HEK293T (cell line): ENCODE measurements at regions not wholly inside any gene's neighbourhood (a gene's known extent, or its start where the extent isn't known, plus 50 kb on each side); places are given as distances from the start of the nearest gene placed in this dataset.

ENCODE experiments used
- ARNT ChIP-seq: fragments of 450-650 bp; IDR thresholded peaks from 2 replicates; pipeline ENCODE4 v1.6.1; 2017; ENCODE audit warnings: mild to moderate bottlenecking
- BHLHE40 ChIP-seq: fragments of 450-650 bp; IDR thresholded peaks from 2 replicates; pipeline ENCODE4 v1.6.1; 2016; ENCODE audit warnings: mild to moderate bottlenecking, moderate library complexity, borderline replicate concordance
- ELF4 ChIP-seq: fragments of 450-650 bp; IDR thresholded peaks from 2 replicates; pipeline ENCODE4 v1.6.1; 2017; ENCODE audit warnings: antibody characterized with exemption
- FOXA1 ChIP-seq: fragments of 450-650 bp; IDR thresholded peaks from 2 replicates; pipeline ENCODE4 v1.6.1; 2016; ENCODE audit warnings: mild to moderate bottlenecking
- FOXM1 ChIP-seq: fragments of 450-650 bp; IDR thresholded peaks from 2 replicates; pipeline ENCODE4 v1.6.1; 2017; ENCODE audit warnings: mild to moderate bottlenecking, borderline replicate concordance
- HDGF ChIP-seq: fragments of 450-650 bp; IDR thresholded peaks from 2 replicates; pipeline ENCODE4 v1.6.1; 2017; ENCODE audit warnings: antibody characterized with exemption, borderline replicate concordance
- L3MBTL2 ChIP-seq: fragments of 450-650 bp; conservative IDR thresholded peaks from 2 replicates; pipeline ENCODE4 v1.6.1; 2016; ENCODE audit warnings: mild to moderate bottlenecking
- NFRKB ChIP-seq: fragments of 450-650 bp; IDR thresholded peaks from 2 replicates; pipeline ENCODE4 v1.6.1; 2016; ENCODE audit warnings: mild to moderate bottlenecking, moderate library complexity
- PKNOX1 ChIP-seq: fragments of 450-650 bp; IDR thresholded peaks from 2 replicates; pipeline ENCODE4 v1.6.1; 2016
- SP1 ChIP-seq: fragments of 450-650 bp; IDR thresholded peaks from 2 replicates; pipeline ENCODE4 v1.6.1; 2017
- SUZ12 ChIP-seq: fragments of 450-650 bp; IDR thresholded peaks from 2 replicates; pipeline ENCODE4 v1.6.1; 2016; ENCODE audit warnings: mild to moderate bottlenecking
- TARDBP ChIP-seq: fragments of 450-650 bp; IDR thresholded peaks from 2 replicates; pipeline ENCODE4 v1.6.1; 2016
- ZNF384 ChIP-seq: fragments of 450-650 bp; IDR thresholded peaks from 2 replicates; pipeline ENCODE4 v1.6.1; 2016

- TF ChIP-seq SP1 = no peak
- TF ChIP-seq ZNF384 = no peak
- TF ChIP-seq BHLHE40 = no peak
- no peak for TF ChIP-seq FOXA1
- TF ChIP-seq ELF4 = no peak
- no peak for TF ChIP-seq HDGF
- TF ChIP-seq ARNT = no peak
- TF ChIP-seq FOXM1 = no peak
- no peak for TF ChIP-seq SUZ12
- TF ChIP-seq TARDBP = no peak
- TF ChIP-seq PKNOX1 = no peak
- no peak for TF ChIP-seq NFRKB
- TF ChIP-seq L3MBTL2 = no peak
Measured at GRCh38 chr10:131799429-131799828, 101.4 kb upstream of the PPP2R2D start.
